SK-N-SH treated with all-trans-retinoic acid at 6 μM for 48 hours (cell line): ENCODE measurements at regions not wholly inside any gene's neighbourhood (a gene's known extent, or its start where the extent isn't known, plus 50 kb on each side); places are given as distances from the start of the nearest gene placed in this dataset.

Experiments
- ATAC-seq: fragments of 200-7000 bp; cut with Tn5 transposase; 3 replicates; pipeline ENCODE4 v1.9.1; 2020; ENCODE audit warnings: mild to moderate bottlenecking, moderate library complexity
- ARNTL ChIP-seq: fragments of 450-650 bp; formaldehyde crosslinking; IDR thresholded peaks from 2 replicates; pipeline ENCODE4 v1.5.0; 2020; ENCODE audit warnings: low read depth, mild to moderate bottlenecking, moderate library complexity, borderline replicate concordance
- BACH2 ChIP-seq: fragments of 250-450 bp; sonication (Bioruptor Pico); IDR thresholded peaks from 2 replicates; pipeline ENCODE4 v1.9.0; 2021; ENCODE audit warnings: mild to moderate bottlenecking, borderline replicate concordance
- CSDC2 ChIP-seq: fragments of 250-450 bp; sonication (Bioruptor Pico); IDR thresholded peaks from 2 replicates; pipeline ENCODE4 v1.5.0; 2020; ENCODE audit warnings: mild to moderate bottlenecking, moderate library complexity
- CSRNP3 ChIP-seq: fragments of 250-450 bp; sonication (Bioruptor Pico); IDR thresholded peaks from 2 replicates; pipeline ENCODE4 v1.5.1; 2021; ENCODE audit warnings: mild to moderate bottlenecking, moderate library complexity
- ESRRG ChIP-seq: fragments of 250-450 bp; sonication (Bioruptor Pico); IDR thresholded peaks from 2 replicates; pipeline ENCODE4 v1.6.1; 2021; ENCODE audit warnings: mild to moderate bottlenecking
- GLIS3 ChIP-seq: fragments of 250-450 bp; sonication (Bioruptor Pico); IDR thresholded peaks from 2 replicates; pipeline ENCODE4 v1.5.0; 2020; ENCODE audit warnings: mild to moderate bottlenecking, moderate library complexity
- ISL1 ChIP-seq: fragments of 250-450 bp; sonication (Bioruptor Pico); IDR thresholded peaks from 2 replicates; pipeline ENCODE4 v2.1.2; 2022; ENCODE audit warnings: mild to moderate bottlenecking, moderate library complexity
- OSR1 ChIP-seq: fragments of 250-450 bp; sonication (Bioruptor Pico); IDR thresholded peaks from 2 replicates; pipeline ENCODE4 v1.8.0; 2022; ENCODE audit warnings: moderate library complexity, mild to moderate bottlenecking, inconsistent platforms
- PPARA ChIP-seq: fragments of 250-450 bp; sonication (Bioruptor Pico); IDR thresholded peaks from 2 replicates; pipeline ENCODE4 v1.5.0; 2020; ENCODE audit warnings: mild to moderate bottlenecking, borderline replicate concordance
- SNAI2 ChIP-seq: fragments of 250-450 bp; sonication (Bioruptor Pico); IDR thresholded peaks from 2 replicates; pipeline ENCODE4 v1.5.0; 2020; ENCODE audit warnings: mild to moderate bottlenecking, moderate library complexity
- TCF4 ChIP-seq: fragments of 250-450 bp; sonication (Bioruptor Pico); IDR thresholded peaks from 2 replicates; pipeline ENCODE4 v1.8.0; 2021; ENCODE audit warnings: mild to moderate bottlenecking, moderate library complexity, borderline replicate concordance
- TOX ChIP-seq: fragments of 250-450 bp; sonication (Bioruptor Pico); IDR thresholded peaks from 2 replicates; pipeline ENCODE4 v1.8.0; 2021; ENCODE audit warnings: mild to moderate bottlenecking, moderate library complexity, borderline replicate concordance
- TSHZ2 ChIP-seq: fragments of 250-450 bp; sonication (Bioruptor Pico); IDR thresholded peaks from 2 replicates; pipeline ENCODE4 v1.5.0; 2020; ENCODE audit warnings: mild to moderate bottlenecking, moderate library complexity
- ZC3H10 ChIP-seq: fragments of 250-450 bp; sonication (Bioruptor Pico); IDR thresholded peaks from 2 replicates; pipeline ENCODE4 v1.5.1; 2021; ENCODE audit warnings: mild to moderate bottlenecking, moderate library complexity
- ZFP3 ChIP-seq: fragments of 250-450 bp; sonication (Bioruptor Pico); IDR thresholded peaks from 2 replicates; pipeline ENCODE4 v1.5.0; 2020; ENCODE audit warnings: mild to moderate bottlenecking, moderate library complexity
- ZFP30 ChIP-seq: fragments of 450-650 bp; formaldehyde crosslinking; IDR thresholded peaks from 2 replicates; pipeline ENCODE4 v1.5.0; 2022; ENCODE audit warnings: mild to moderate bottlenecking, moderate library complexity
- ZNF565 ChIP-seq: fragments of 450-650 bp; formaldehyde crosslinking; conservative IDR thresholded peaks from 2 replicates; pipeline ENCODE4 v1.5.0; 2020; ENCODE audit warnings: low read depth, mild to moderate bottlenecking, moderate library complexity
- ZNF70 ChIP-seq: fragments of 450-650 bp; formaldehyde crosslinking; IDR thresholded peaks from 2 replicates; pipeline ENCODE4 v1.5.0; 2020; ENCODE audit warnings: mild to moderate bottlenecking, moderate library complexity
- ZNF8 ChIP-seq: fragments of 450-650 bp; formaldehyde crosslinking; IDR thresholded peaks from 2 replicates; pipeline ENCODE4 v1.5.0; 2020; ENCODE audit warnings: mild to moderate bottlenecking, moderate library complexity
- TF ChIP-seq, protein P1 (sequence below): fragments of 250-450 bp; sonication (Bioruptor Pico); IDR thresholded peaks from 2 replicates; pipeline ENCODE4 v1.8.0; 2020; ENCODE audit warnings: mild to moderate bottlenecking, moderate library complexity, borderline replicate concordance
- TF ChIP-seq, protein P2 (sequence below): fragments of 250-450 bp; sonication (Bioruptor Pico); IDR thresholded peaks from 2 replicates; pipeline ENCODE4 v1.8.0; 2021; ENCODE audit warnings: low read depth, mild to moderate bottlenecking, moderate library complexity, borderline replicate concordance

DNA sequence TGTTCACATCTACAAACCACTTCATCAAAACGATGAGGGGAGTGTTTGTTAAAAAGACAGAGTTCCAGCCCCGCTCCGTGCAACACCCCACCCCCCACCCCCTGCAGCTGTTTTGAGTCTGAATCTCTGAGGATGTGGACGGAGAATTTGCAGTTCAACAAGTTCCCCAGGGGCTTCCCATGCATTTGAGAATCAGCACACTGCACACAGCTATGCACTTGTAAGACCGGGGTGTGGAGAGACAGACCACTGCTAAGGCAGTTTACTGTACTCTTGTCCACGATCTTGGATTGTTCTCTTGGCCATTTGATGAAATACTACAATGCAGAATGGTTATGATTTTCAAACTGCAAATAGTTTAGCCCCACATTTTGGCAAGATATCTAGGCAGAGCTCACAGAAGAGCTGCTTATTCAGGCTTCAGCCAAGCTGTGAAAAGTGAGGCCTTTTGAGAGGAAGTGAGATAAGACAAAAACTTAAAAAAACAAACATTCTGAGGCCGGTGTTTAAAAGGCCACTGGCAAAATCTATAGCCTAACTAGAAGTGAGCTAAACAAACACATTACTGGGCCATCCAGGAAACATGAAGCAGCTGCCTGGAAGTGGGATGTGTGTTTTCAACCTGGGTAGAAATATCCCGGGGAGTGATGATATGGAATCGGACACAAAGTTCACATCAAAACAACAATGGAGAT is 308.2 kb upstream of the ADAMTS9 start:
- TF ChIP-seq ZNF70 (CRISPR knock-in tag) (no peak), SNAI2 (CRISPR knock-in tag) (no peak), TCF4 (CRISPR knock-in tag) (no peak), CSRNP3 (no peak), ARNTL (CRISPR knock-in tag) (no peak), BACH2 (CRISPR knock-in tag) (no peak), ISL1 (CRISPR knock-in tag) (no peak), PPARA (CRISPR knock-in tag) (no peak), OSR1 (CRISPR knock-in tag) (no peak), ZNF8 (CRISPR knock-in tag) (no peak), TSHZ2 (CRISPR knock-in tag) (no peak), ZFP30 (CRISPR knock-in tag) (no peak), ZFP3 (CRISPR knock-in tag) (no peak), ZC3H10 (CRISPR knock-in tag) (no peak), CSDC2 (CRISPR knock-in tag) (no peak), TOX (CRISPR knock-in tag) (no peak)
- TF ChIP-seq, protein P1, sequence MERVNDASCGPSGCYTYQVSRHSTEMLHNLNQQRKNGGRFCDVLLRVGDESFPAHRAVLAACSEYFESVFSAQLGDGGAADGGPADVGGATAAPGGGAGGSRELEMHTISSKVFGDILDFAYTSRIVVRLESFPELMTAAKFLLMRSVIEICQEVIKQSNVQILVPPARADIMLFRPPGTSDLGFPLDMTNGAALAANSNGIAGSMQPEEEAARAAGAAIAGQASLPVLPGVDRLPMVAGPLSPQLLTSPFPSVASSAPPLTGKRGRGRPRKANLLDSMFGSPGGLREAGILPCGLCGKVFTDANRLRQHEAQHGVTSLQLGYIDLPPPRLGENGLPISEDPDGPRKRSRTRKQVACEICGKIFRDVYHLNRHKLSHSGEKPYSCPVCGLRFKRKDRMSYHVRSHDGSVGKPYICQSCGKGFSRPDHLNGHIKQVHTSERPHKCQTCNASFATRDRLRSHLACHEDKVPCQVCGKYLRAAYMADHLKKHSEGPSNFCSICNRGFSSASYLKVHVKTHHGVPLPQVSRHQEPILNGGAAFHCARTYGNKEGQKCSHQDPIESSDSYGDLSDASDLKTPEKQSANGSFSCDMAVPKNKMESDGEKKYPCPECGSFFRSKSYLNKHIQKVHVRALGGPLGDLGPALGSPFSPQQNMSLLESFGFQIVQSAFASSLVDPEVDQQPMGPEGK (CRISPR knock-in tag), result no peak
- TF ChIP-seq, protein P2, sequence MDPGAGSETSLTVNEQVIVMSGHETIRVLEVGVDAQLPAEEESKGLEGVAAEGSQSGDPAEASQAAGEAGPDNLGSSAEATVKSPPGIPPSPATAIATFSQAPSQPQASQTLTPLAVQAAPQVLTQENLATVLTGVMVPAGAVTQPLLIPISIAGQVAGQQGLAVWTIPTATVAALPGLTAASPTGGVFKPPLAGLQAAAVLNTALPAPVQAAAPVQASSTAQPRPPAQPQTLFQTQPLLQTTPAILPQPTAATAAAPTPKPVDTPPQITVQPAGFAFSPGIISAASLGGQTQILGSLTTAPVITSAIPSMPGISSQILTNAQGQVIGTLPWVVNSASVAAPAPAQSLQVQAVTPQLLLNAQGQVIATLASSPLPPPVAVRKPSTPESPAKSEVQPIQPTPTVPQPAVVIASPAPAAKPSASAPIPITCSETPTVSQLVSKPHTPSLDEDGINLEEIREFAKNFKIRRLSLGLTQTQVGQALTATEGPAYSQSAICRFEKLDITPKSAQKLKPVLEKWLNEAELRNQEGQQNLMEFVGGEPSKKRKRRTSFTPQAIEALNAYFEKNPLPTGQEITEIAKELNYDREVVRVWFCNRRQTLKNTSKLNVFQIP (CRISPR knock-in tag), result no peak
- no peak for ATAC-seq

DNA sequence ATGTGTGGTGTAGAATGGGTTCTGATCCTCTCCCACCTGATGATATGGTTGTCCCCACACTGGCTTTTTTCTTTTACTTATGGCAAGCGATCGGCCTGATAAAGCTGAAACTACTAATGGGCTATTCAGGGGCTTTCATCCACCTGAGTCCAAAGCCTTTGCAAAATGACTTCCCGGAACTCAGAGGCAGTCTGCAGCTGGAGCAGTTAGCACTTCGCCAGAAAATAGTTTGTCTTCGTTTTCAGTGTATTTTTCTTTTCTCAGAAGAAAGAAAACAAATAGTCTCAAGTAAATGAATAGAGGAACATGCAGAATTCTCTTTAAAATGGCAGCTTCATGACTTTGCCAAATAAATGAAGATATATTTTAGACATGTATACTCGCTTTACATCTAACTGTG is 306.0 kb upstream of the ADAMTS9 start:
- TF ChIP-seq CSDC2 (CRISPR knock-in tag) (no peak), TOX (CRISPR knock-in tag) (no peak), ZNF8 (CRISPR knock-in tag) (no peak)
- no peak for ATAC-seq

DNA sequence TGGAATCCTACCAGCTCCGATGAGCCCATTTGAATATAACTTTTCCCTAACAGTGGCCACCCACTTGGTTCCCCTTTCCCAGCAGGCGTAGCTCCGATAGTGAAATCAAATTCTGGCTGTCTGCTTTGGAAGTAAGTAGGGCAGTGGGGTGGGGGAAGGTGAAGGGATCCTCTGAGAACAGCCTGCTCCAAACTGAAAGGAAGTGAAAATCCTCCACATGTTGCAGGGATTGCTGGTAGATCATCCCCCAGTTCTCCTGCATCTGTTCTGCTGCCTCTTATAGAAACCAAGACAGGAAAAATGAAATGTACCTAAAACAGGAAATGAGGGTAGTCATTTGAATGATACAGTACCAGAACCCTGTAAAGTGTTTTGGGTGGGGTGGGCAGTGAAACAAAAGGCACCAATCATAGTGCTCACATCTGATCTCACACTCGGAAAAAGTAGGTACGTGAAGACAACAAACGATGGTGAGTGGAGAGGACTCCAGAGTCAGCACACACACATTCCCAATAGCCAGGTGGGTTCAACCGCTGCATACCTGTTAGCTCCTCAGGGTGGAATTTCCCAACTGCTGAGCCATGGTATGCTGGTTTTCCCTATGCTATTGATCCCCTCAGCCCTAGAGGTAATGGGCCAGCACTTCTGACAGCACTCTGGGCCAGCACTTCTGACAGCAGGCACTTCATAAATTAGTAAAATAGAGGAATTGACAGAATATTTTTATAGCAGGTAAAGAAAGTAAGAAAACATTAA is 304.9 kb upstream of the ADAMTS9 start:
- no peak for ATAC-seq
- TF ChIP-seq SNAI2 (CRISPR knock-in tag), result no peak
- TF ChIP-seq TCF4 (CRISPR knock-in tag), result no peak
- TF ChIP-seq ZNF565 (CRISPR knock-in tag), result no peak
- TF ChIP-seq ZC3H10 (CRISPR knock-in tag), result no peak
- TF ChIP-seq OSR1 (CRISPR knock-in tag), result no peak
- TF ChIP-seq, protein P1 (CRISPR knock-in tag), result no peak
- TF ChIP-seq TSHZ2 (CRISPR knock-in tag), result no peak
- TF ChIP-seq ZFP30 (CRISPR knock-in tag), result no peak
- no peak for TF ChIP-seq ESRRG
- TF ChIP-seq GLIS3 (CRISPR knock-in tag), result no peak
- TF ChIP-seq ZFP3 (CRISPR knock-in tag), result no peak
